ENCODE measurements at regions not wholly inside any gene's neighbourhood (a gene's known extent, or its start where the extent isn't known, plus 50 kb on each side); places are given as distances from the start of the nearest gene placed in this dataset.

DNA sequence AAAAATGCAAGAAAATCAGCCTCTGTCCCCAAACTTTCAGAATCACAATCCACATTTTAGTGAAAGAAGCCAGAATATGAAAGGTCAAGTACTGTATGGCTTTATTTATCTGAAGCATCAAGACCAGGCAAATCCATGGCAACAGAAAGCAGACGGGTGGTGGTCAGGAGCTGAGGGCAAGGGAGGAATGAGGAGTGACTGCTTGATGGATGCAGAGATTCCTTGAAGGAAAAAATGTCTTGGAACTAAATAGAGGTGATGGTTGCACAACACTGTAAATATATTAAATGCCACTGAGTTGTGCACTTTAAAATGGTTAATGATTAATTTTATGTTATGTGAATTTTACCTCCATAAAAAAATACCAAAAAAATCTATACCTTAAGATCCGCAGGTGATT is 165.1 kb downstream of the GXYLT1 start:
- Histone ChIP-seq H3K4me1 (no peaks in the 10 kb centered on the region), H3K27ac (no peak overlapping the region), H3K36me3 (no peaks in the 10 kb centered on the region), H3K4me3 (no peak overlapping the region), H3K9me3 (no peaks in the 10 kb centered on the region), H3K27me3 (no peaks in the 10 kb centered on the region)
- no peak for TF ChIP-seq POLR2A (IDR thresholded peaks at IDR 0.05)
- intact Hi-C loops (cut with DNase I; ENCODE audit: low total_unique reads): no loop called here
- DNase-seq: no peak

DNA sequence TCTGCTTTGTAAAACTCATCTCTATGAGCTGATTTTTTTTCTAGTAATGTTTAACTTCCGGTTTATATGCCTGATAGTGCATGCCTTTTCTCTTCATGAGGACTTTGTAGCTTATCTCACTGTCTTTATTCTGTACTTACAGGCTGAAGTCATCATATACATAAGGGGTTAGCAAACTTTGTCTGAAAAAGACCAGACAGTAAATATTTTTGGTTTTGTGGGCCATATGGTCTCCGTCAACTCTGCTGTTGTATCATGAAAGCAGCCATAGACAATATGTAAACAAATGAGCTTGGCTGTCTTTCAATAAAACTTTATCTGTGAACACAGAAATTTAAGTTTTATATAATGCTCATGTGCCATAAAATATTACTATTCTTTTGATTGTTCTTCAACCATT is 172.1 kb downstream of the GXYLT1 start:
- Histone ChIP-seq H3K27ac (no peak overlapping the region), H3K4me3 (no peak overlapping the region), H3K9me3 (no peaks in the 10 kb centered on the region), H3K27me3 (no peaks in the 10 kb centered on the region), H3K36me3 (no peaks in the 10 kb centered on the region), H3K4me1 (no peaks in the 10 kb centered on the region)
- intact Hi-C loops (cut with DNase I; ENCODE audit: low total_unique reads): no loop called here
- no peak for DNase-seq
- TF ChIP-seq, protein P1, sequence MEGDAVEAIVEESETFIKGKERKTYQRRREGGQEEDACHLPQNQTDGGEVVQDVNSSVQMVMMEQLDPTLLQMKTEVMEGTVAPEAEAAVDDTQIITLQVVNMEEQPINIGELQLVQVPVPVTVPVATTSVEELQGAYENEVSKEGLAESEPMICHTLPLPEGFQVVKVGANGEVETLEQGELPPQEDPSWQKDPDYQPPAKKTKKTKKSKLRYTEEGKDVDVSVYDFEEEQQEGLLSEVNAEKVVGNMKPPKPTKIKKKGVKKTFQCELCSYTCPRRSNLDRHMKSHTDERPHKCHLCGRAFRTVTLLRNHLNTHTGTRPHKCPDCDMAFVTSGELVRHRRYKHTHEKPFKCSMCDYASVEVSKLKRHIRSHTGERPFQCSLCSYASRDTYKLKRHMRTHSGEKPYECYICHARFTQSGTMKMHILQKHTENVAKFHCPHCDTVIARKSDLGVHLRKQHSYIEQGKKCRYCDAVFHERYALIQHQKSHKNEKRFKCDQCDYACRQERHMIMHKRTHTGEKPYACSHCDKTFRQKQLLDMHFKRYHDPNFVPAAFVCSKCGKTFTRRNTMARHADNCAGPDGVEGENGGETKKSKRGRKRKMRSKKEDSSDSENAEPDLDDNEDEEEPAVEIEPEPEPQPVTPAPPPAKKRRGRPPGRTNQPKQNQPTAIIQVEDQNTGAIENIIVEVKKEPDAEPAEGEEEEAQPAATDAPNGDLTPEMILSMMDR (IDR thresholded peaks at IDR 0.05): no peak
- no peak for TF ChIP-seq POLR2A (IDR thresholded peaks at IDR 0.05)

DNA sequence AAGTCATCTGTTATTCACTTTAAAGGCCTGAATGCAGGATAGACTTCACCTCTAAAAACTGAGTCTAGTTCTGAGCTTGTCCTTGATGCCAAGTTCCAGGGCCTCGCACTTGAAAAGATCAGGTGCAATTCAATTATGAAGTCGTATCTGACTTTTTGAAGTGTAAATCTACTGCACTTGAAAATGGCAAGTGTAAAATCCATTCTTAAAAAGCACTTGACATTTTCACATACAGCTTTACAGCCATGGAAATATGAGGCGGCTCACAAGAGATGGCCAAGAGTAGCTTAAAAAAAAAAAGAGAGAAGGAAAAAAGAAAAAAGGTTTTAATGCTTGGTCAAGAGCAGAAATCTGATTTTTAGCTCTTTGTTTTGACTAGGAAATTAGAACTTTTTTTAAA is 172.5 kb downstream of the GXYLT1 start:
- no peaks in the 10 kb centered on the region for H3K9me3 ChIP-seq
- H3K27ac ChIP-seq: no peak overlapping the region
- intact Hi-C loops (cut with DNase I; ENCODE audit: low total_unique reads): no loop called here
- H3K27me3 ChIP-seq: no peaks in the 10 kb centered on the region
- DNase-seq: no peak
- TF ChIP-seq, protein P1 (IDR thresholded peaks at IDR 0.05): no peak
- TF ChIP-seq POLR2A (IDR thresholded peaks at IDR 0.05): no peak
- H3K4me1 ChIP-seq: no peaks in the 10 kb centered on the region
- H3K4me3 ChIP-seq: no peak overlapping the region
- no peaks in the 10 kb centered on the region for H3K36me3 ChIP-seq

DNA sequence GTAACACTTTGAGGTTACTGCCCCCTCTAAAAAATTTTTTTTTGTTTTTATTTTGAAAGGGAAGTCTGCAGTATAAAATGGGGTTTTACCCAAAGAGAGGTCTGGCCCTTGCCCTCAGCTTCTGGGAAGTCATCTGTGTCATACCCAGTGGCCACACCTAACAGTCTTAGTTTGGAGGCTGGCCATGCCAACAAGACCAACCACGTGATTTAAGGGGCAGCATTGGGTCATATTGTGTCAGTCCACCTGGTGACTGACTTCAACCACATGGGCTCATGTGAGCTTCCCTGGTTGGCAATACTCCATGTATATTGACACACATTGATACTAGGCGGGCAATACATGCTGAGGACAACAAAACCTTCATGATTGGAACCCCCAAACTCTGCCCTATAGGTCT is 173.9 kb downstream of the GXYLT1 start:
- TF ChIP-seq, protein P1 (IDR thresholded peaks at IDR 0.05): no peak
- TF ChIP-seq POLR2A (IDR thresholded peaks at IDR 0.05): no peak
- intact Hi-C loops (cut with DNase I; ENCODE audit: low total_unique reads): no loop called here
- no peaks in the 10 kb centered on the region for H3K9me3 ChIP-seq
- H3K27ac ChIP-seq: no peak overlapping the region
- DNase-seq: no peak
- H3K4me3 ChIP-seq: no peak overlapping the region
- no peaks in the 10 kb centered on the region for H3K36me3 ChIP-seq
- H3K27me3 ChIP-seq: no peaks in the 10 kb centered on the region
- H3K4me1 ChIP-seq: no peaks in the 10 kb centered on the region

DNA sequence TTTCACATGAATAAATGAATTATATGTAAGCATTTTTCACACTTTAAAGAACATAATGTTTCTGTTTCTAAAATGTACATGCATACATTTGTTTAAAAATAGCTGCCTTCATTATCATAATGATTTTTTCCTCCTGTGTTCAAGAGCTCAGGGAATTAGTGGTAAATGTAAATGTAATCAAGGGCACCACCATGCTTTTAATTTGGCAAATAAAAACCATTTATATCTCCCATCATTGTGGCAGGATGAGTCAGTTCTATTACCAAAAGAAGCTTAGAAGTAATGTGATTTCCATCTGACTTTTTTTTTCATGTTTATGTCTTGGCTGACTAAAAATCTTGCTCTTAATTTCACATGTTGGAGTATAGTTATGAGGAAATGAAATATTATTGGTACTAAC is 176.1 kb downstream of the GXYLT1 start:
- Histone ChIP-seq H3K27me3 (no peaks in the 10 kb centered on the region), H3K36me3 (no peaks in the 10 kb centered on the region), H3K4me3 (no peak overlapping the region), H3K4me1 (no peaks in the 10 kb centered on the region), H3K9me3 (no peaks in the 10 kb centered on the region), H3K27ac (no peak overlapping the region)
- intact Hi-C loops (cut with DNase I; ENCODE audit: low total_unique reads): no loop called here
- no peak for DNase-seq
- TF ChIP-seq, protein P1 (IDR thresholded peaks at IDR 0.05): no peak
- TF ChIP-seq POLR2A (IDR thresholded peaks at IDR 0.05): no peak

Measured in uterus (tissue), 3 donors.